ENCODE measurements at regions not wholly inside any gene's neighbourhood (a gene's known extent, or its start where the extent isn't known, plus 50 kb on each side); places are given as distances from the start of the nearest gene placed in this dataset.
A peak's percentile ranks its signal among the peaks of the same experiment; 100 is the strongest.

DNA sequence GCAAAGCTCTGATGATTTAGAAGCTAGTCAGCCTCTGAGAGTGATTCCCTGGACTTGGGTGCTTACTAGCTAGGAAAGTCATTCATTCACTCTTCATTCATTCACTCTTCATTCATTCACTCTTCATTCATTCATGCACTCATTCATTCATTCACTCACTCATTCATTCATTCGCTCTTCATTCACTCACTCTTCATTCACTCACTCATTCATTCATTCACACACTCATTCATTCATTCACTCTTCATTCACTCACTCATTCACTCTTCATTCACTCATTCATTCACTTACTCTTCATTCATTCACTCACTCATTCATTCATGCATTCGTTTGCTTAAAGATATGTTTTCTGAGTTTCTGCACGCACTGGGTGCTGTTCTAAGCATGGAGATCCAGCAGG is 292.7 kb upstream of the TNRC6C start:
- Histone ChIP-seq H3K27me3 (no peaks in the 10 kb centered on the region), H3K4me3 (no peak overlapping the region), H3K27ac (no peak overlapping the region), H3K36me3 (no peaks in the 10 kb centered on the region), H3K4me1 (no peaks in the 10 kb centered on the region), H3K9me3 (peaks cover 5 to 13% of the 10 kb centered on the region in 2 donors)
- in situ Hi-C loops (cut with MboI; ENCODE audit: low pct_ligation_motif_present in 1 of 4, low pct_unique_long_range_greater_than_20kb in 1 of 4, low sequenced_read_pairs in 3 of 4) (no loop called here), intact Hi-C loops (cut with DNase I; ENCODE audit: low total_unique reads) (no loop called here)
- 72 to 88% methylated on average over 3 of the region's 3 CpGs for WGBS, 2 donors (ENCODE audit: low coverage in 1 of 2)
- DNase-seq = no peak
- TF ChIP-seq EP300 (IDR thresholded peaks at IDR 0.05; ENCODE audit: low read depth) (no peak), POLR2A (IDR thresholded peaks at IDR 0.05) (no peak), POLR2AphosphoS5 (IDR thresholded peaks at IDR 0.05) (no peak)
- TF ChIP-seq, protein P1, sequence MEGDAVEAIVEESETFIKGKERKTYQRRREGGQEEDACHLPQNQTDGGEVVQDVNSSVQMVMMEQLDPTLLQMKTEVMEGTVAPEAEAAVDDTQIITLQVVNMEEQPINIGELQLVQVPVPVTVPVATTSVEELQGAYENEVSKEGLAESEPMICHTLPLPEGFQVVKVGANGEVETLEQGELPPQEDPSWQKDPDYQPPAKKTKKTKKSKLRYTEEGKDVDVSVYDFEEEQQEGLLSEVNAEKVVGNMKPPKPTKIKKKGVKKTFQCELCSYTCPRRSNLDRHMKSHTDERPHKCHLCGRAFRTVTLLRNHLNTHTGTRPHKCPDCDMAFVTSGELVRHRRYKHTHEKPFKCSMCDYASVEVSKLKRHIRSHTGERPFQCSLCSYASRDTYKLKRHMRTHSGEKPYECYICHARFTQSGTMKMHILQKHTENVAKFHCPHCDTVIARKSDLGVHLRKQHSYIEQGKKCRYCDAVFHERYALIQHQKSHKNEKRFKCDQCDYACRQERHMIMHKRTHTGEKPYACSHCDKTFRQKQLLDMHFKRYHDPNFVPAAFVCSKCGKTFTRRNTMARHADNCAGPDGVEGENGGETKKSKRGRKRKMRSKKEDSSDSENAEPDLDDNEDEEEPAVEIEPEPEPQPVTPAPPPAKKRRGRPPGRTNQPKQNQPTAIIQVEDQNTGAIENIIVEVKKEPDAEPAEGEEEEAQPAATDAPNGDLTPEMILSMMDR (IDR thresholded peaks at IDR 0.05) = no peak

DNA sequence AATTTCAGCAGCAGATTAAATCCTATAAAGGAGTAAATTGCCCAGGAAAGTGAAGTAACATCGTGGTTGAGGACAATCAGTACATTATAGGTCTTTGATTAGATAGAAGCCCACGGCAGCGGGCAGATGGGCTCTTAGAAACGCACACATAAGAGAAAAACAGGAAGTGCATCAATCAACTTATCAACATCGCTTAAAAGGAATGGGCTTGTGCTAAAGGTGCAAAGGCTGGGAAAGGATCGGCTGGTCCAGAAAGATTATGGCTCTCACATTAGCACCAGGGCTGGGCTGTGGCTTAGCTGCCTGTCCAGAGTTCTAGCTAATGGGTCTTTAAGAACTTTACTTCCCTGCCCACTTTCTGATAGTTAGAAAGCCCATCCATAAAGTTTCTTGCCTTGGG is 292.0 kb upstream of the TNRC6C start:
- no peak for DNase-seq
- 50 to 52% methylated on average over 5 to 6 of the region's 6 CpGs for whole genome bisulfite sequencing, 2 donors (ENCODE audit: low coverage in 1 of 2)
- H3K27me3 ChIP-seq = no peaks in the 10 kb centered on the region
- H3K9me3 ChIP-seq = peaks cover 5 to 13% of the 10 kb centered on the region in 2 donors
- TF ChIP-seq, protein P1 (IDR thresholded peaks at IDR 0.05) = no peak
- TF ChIP-seq POLR2A (IDR thresholded peaks at IDR 0.05) (no peak), EP300 (IDR thresholded peaks at IDR 0.05; ENCODE audit: low read depth) (no peak), POLR2AphosphoS5 (IDR thresholded peaks at IDR 0.05) (no peak)
- in situ Hi-C loops (cut with MboI; ENCODE audit: low pct_ligation_motif_present in 1 of 4, low pct_unique_long_range_greater_than_20kb in 1 of 4, low sequenced_read_pairs in 3 of 4) = no loop called here
- H3K36me3 ChIP-seq = no peaks in the 10 kb centered on the region
- intact Hi-C loops (cut with DNase I; ENCODE audit: low total_unique reads) = no loop called here
- H3K4me3 ChIP-seq = no peak overlapping the region
- H3K27ac ChIP-seq = peak overlapping the region in 1 of 4 donors; percentile 16
- no peaks in the 10 kb centered on the region for H3K4me1 ChIP-seq

DNA sequence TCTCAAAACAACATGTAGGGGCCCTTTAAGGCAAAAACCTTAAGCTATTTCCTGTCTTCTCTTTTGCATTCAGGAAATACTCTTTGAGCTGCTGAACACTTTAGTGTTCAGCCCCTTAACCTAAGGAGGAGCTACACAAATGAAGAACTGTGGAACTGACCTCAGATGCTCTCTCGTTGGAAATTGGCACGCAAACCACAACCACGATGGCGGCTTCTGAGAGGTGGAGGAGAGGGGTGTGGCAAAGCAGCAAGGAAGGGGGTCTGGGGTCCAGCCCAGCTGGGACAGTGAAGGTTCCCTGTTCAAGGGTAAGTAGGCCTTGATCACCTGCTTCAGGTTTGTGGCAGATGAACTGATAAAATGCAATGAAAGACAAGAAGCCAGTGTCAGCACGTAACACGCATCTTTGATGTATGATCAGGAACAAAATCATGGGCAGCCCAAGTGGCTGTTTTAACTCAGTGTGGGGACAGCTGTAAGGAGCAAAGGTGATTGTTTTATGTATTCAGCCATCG is 291.6 kb upstream of the TNRC6C start:
- Histone ChIP-seq H3K4me1 (no peaks in the 10 kb centered on the region), H3K4me3 (peak overlapping the region in 1 of 4 donors; percentile 10), H3K36me3 (no peaks in the 10 kb centered on the region), H3K27me3 (no peaks in the 10 kb centered on the region), H3K27ac (peak overlapping the region in 3 of 4 donors; percentile 2 to 16 (median 8)), H3K9me3 (peaks cover 5 to 13% of the 10 kb centered on the region in 2 donors)
- TF ChIP-seq, protein P1 (IDR thresholded peaks at IDR 0.05) = no peak
- no peak for TF ChIP-seq POLR2A (IDR thresholded peaks at IDR 0.05)
- TF ChIP-seq POLR2AphosphoS5 (IDR thresholded peaks at IDR 0.05) = no peak
- TF ChIP-seq EP300 (IDR thresholded peaks at IDR 0.05; ENCODE audit: low read depth) = no peak
- intact Hi-C loops (cut with DNase I; ENCODE audit: low total_unique reads) = no loop called here
- WGBS, 2 donors (ENCODE audit: low coverage in 1 of 2) = 55 to 60% methylated on average over 5 to 7 of the region's 7 CpGs
- in situ Hi-C loops (cut with MboI; ENCODE audit: low pct_ligation_motif_present in 1 of 4, low pct_unique_long_range_greater_than_20kb in 1 of 4, low sequenced_read_pairs in 3 of 4) = no loop called here
- peak; percentile 17 for DNase-seq

DNA sequence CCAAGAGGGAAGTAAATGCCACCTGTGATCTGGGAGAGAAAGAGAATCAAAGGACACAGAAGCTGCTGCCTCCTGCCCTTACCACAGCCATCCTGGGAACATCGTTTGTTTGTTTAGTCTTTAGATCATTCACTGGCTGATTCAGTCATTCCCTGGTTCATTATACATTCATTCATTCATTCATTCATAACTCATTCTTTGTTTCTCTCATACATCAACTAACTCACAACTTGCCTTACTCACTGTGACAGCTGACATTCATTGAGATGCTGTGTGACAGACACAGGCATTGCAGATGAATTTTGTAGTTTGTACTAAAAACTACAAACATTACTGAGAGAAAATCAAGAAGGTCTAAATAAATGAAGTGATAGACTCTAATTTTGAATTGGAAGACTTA is 291.0 kb upstream of the TNRC6C start:
- DNase-seq = no peak
- intact Hi-C loops (cut with DNase I; ENCODE audit: low total_unique reads) (no loop called here), in situ Hi-C loops (cut with MboI; ENCODE audit: low pct_ligation_motif_present in 1 of 4, low pct_unique_long_range_greater_than_20kb in 1 of 4, low sequenced_read_pairs in 3 of 4) (no loop called here)
- 40 to 71% methylated on average over 1 of the region's 1 CpG for WGBS, 2 donors (ENCODE audit: low coverage in 1 of 2)
- Histone ChIP-seq H3K9me3 (peaks cover 5 to 13% of the 10 kb centered on the region in 2 donors), H3K4me1 (no peaks in the 10 kb centered on the region), H3K4me3 (no peak overlapping the region), H3K27ac (peak overlapping the region in 2 of 4 donors; percentile 2 to 8), H3K27me3 (peaks cover 2% of the 10 kb centered on the region), H3K36me3 (no peaks in the 10 kb centered on the region)
- TF ChIP-seq POLR2AphosphoS5 (IDR thresholded peaks at IDR 0.05) (no peak), EP300 (IDR thresholded peaks at IDR 0.05; ENCODE audit: low read depth) (no peak), POLR2A (IDR thresholded peaks at IDR 0.05) (no peak)
- TF ChIP-seq, protein P1 (IDR thresholded peaks at IDR 0.05) = no peak

All from transverse colon (tissue), 4 donors.